H1 (cell line): ENCODE measurements at regions not wholly inside any gene's neighbourhood (a gene's known extent, or its start where the extent isn't known, plus 50 kb on each side); places are given as distances from the start of the nearest gene placed in this dataset.

ENCODE experiments used
- ATF3 ChIP-seq: IDR thresholded peaks from 2 replicates; pipeline ENCODE4 v1.6.1; 2011; ENCODE audit warnings: low read depth, mild to moderate bottlenecking, low read length; ENCODE audit not compliant: insufficient read depth
- CBX5 ChIP-seq: fragments of 300-800, 300-1000 bp; sonication (generic); IDR thresholded peaks from 2 replicates; pipeline ENCODE4 v1.7.1; 2016; ENCODE audit warnings: antibody characterized with exemption, low read length, low read depth
- CTCF ChIP-seq, 3 experiments: IDR thresholded peaks; 1 replicate in 2 of 3; 2 replicates in 1 of 3; pipeline versions ENCODE4 v1.5.1 to v1.6.1; 2011; ENCODE audit warnings: low read length in 3 of 3, mild to moderate bottlenecking in 3 of 3, inconsistent platforms in 2 of 3, low read depth in 1 of 3, moderate library complexity in 1 of 3; ENCODE audit not compliant: insufficient read depth in 1 of 3; ENCODE audit errors: control extremely low read depth in 1 of 3
- EP300 ChIP-seq, 2 experiments: IDR thresholded peaks; 1 replicate in 1 of 2; 2 replicates in 1 of 2; pipeline ENCODE4 v1.6.1; 2011 to 2012; ENCODE audit warnings: low read depth in 2 of 2, low read length in 2 of 2, mild to moderate bottlenecking in 2 of 2, borderline replicate concordance in 1 of 2, inconsistent platforms in 1 of 2, moderate library complexity in 1 of 2
- EZH2 ChIP-seq: fragments of 200-600 bp; sonication (generic); IDR thresholded peaks from 2 replicates; pipeline ENCODE4 v1.7.1; 2012; ENCODE audit warnings: low read depth, mild to moderate bottlenecking, moderate library complexity, low read length, inconsistent platforms; ENCODE audit not compliant: severe bottlenecking
- GTF2F1 ChIP-seq: IDR thresholded peaks from 2 replicates; pipeline ENCODE4 v1.6.1; 2012; ENCODE audit warnings: low read depth, low read length, improper control_type of control experiment, borderline replicate concordance
- KDM1A ChIP-seq: fragments of 200-600, 300-600 bp; sonication (generic); IDR thresholded peaks from 2 replicates; pipeline ENCODE4 v1.7.1; 2016; ENCODE audit warnings: mild to moderate bottlenecking, low read length, borderline replicate concordance
- MAFK ChIP-seq: IDR thresholded peaks from 2 replicates; pipeline ENCODE4 v1.6.1; 2012; ENCODE audit warnings: low read depth, mild to moderate bottlenecking, improper control_type of control experiment, low read length
- POLR2A ChIP-seq, 2 experiments: IDR thresholded peaks; 1 replicate in 1 of 2; 2 replicates in 1 of 2; pipeline ENCODE4 v1.6.1; 2011; ENCODE audit warnings: low read depth in 2 of 2, low read length in 2 of 2, mild to moderate bottlenecking in 2 of 2; ENCODE audit errors: control extremely low read depth in 1 of 2
- POLR2AphosphoS5 ChIP-seq: IDR thresholded peaks from 2 replicates; pipeline ENCODE4 v1.6.1; 2011; ENCODE audit warnings: low read depth, low read length
- RXRA ChIP-seq: IDR thresholded peaks from 2 replicates; pipeline ENCODE4 v1.6.1; 2011; ENCODE audit warnings: low read depth, mild to moderate bottlenecking, low read length, moderate library complexity; ENCODE audit not compliant: insufficient read depth
- TAF1 ChIP-seq: IDR thresholded peaks from 2 replicates; pipeline ENCODE4 v1.6.1; 2011; ENCODE audit warnings: mild to moderate bottlenecking, low read depth, low read length
- TCF12 ChIP-seq: IDR thresholded peaks from 2 replicates; pipeline ENCODE4 v1.6.1; 2011; ENCODE audit warnings: low read depth, mild to moderate bottlenecking, low read length
- USF2 ChIP-seq: IDR thresholded peaks from 2 replicates; pipeline ENCODE4 v1.6.1; 2011; ENCODE audit warnings: low read length, improper control_type of control experiment

GRCh38 chr2:128799284-128799552 is 480.6 kb upstream of the HS6ST1 start:
- TF ChIP-seq CTCF (IDR thresholded peaks at IDR 0.05; ENCODE audit: control extremely low read depth in 1 of 3, insufficient read depth in 1 of 3, low read depth in 1 of 3, low read length in 3 of 3) (no peak), EZH2 (no peak), EP300 (IDR thresholded peaks at IDR 0.05; ENCODE audit: borderline replicate concordance in 1 of 2, low read depth in 2 of 2, low read length in 2 of 2) (no peak), MAFK (no peak), USF2 (no peak), TCF12 (no peak), POLR2AphosphoS5 (no peak), RXRA (no peak), TAF1 (no peak), POLR2A (IDR thresholded peaks at IDR 0.05; ENCODE audit: control extremely low read depth in 1 of 2, low read depth in 2 of 2, low read length in 2 of 2) (no peak), GTF2F1 (no peak), KDM1A (no peak), ATF3 (no peak), CBX5 (no peak)
